HG03064 (cell line): ENCODE measurements at regions not wholly inside any gene's neighbourhood (a gene's known extent, or its start where the extent isn't known, plus 50 kb on each side); places are given as distances from the start of the nearest gene placed in this dataset.

ENCODE experiments used
- ATAC-seq: cut with Tn5 transposase; IDR thresholded peaks from one replicate; pipeline ENCODE4 v1.9.1; 2021; ENCODE audit warnings: low read depth; ENCODE audit not compliant: unreplicated experiment

DNA sequence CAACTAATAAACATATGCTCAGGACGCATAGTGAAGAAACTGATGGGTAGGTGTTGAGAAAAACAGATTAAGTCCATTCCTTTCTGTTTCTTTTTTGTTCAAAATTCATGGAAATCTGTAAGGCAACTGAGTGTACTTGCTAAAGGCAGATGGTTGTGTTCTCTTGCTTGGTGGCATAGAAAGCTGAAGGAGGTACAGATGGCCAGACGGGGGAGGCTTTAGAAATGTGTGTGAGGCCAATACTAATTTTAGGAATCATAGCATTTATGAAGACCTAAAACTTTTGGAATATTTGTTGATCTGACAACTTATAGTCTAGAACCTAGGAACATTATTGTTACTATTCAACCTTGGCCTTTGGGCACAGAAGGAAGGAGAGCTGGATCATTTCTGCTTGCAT is 56.8 kb upstream of the EMCN start:
- no peak for ATAC-seq

DNA sequence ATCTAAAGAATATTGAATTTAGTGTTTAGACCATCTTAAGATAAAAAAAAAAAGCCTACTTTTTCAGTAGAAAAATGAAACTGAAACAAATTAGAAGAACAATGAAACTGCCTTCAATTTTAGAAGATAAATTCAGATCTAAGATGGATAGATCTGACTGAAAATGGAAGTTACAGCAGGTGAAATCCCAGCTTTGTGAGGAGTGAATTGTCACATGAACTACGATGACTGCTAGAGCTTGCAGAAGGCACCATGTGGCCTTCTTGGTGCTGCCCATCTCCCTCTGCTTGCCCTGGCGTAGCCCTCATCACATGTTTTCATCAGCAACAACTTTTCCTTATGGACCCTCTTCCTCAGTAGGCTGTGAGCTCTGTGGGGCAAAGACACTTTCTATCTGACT is 51.4 kb upstream of the EMCN start:
- ATAC-seq: no peak
